H1 (cell line): ENCODE measurements at regions not wholly inside any gene's neighbourhood (a gene's known extent, or its start where the extent isn't known, plus 50 kb on each side); places are given as distances from the start of the nearest gene placed in this dataset.

Experiments
- CTCF ChIA-PET: fragments of 300-600 bp; sonication (Branson Sonifier 250); formaldehyde crosslinking; loops from one replicate; lab custom pipeline; 2021; ENCODE audit not compliant: partially characterized antibody; lab: Charles Lee
- POLR2A ChIA-PET: fragments of 300-600 bp; sonication (Branson Sonifier 250); formaldehyde crosslinking; loops from one replicate; lab custom pipeline; 2021; ENCODE audit warnings: inconsistent platforms; ENCODE audit not compliant: partially characterized antibody; lab: Charles Lee
- DNase-seq, 2 experiments: peaks; one replicate each; pipeline versions ENCODE4 v3.0.0 to v3.0.0-alpha.2; 2010 to 2022; ENCODE audit warnings: low spot score in 2 of 2, low read depth in 1 of 2, mixed read lengths in 1 of 2
- FAIRE-seq: peaks from 2 replicates; lab custom pipeline; 2011; peaks lifted over from hg19 to GRCh38; lab: Jason Lieb, UNC
- H2AFZ ChIP-seq: 2 replicates; pipeline ENCODE4 v1.8.1; 2012; ENCODE audit warnings: low read length, inconsistent platforms
- H2AK5ac ChIP-seq: 2 replicates; pipeline ENCODE4 v1.6.1; 2013; ENCODE audit warnings: low read depth, low read length
- H2BK120ac ChIP-seq: replicated peaks from 2 replicates; pipeline ENCODE3; 2013; ENCODE audit warnings: low read depth, low read length, inconsistent platforms
- H2BK12ac ChIP-seq: 2 replicates; pipeline ENCODE4 v1.6.1; 2013; ENCODE audit warnings: low read depth, low read length
- H2BK15ac ChIP-seq: 2 replicates; pipeline ENCODE4 v1.6.1; 2013; ENCODE audit warnings: low read length
- H2BK20ac ChIP-seq: 2 replicates; pipeline ENCODE4 v1.6.1; 2013; ENCODE audit warnings: low read length
- H2BK5ac ChIP-seq: 2 replicates; pipeline ENCODE4 v1.6.1; 2013; ENCODE audit warnings: low read depth, low read length
- H3K14ac ChIP-seq: 2 replicates; pipeline ENCODE4 v1.6.1; 2013; ENCODE audit warnings: inconsistent platforms; ENCODE audit not compliant: insufficient read length
- H3K18ac ChIP-seq: 2 replicates; pipeline ENCODE4 v1.6.1; 2013; ENCODE audit warnings: low read length; ENCODE audit errors: extremely low read depth
- H3K23ac ChIP-seq: 2 replicates; pipeline ENCODE4 v1.6.1; 2013; ENCODE audit warnings: inconsistent platforms; ENCODE audit not compliant: insufficient read length
- H3K23me2 ChIP-seq: 2 replicates; pipeline ENCODE4 v1.6.1; 2013; ENCODE audit warnings: low read depth, low read length
- H3K27ac ChIP-seq: 2 replicates; pipeline ENCODE4 v1.6.1; 2011; ENCODE audit warnings: low read depth, low read length, inconsistent platforms
- H3K27me3 ChIP-seq, 4 experiments: replicated peaks in 1 of 4; 1 replicate in 1 of 4; 2 replicates in 3 of 4; pipeline versions ENCODE4 v1.6.1 to v1.8.1; 2011 to 2013; ENCODE audit warnings: low read length in 3 of 4, mild to moderate bottlenecking in 3 of 4, inconsistent platforms in 2 of 4, mixed read lengths in 2 of 4, moderate library complexity in 1 of 4; ENCODE audit not compliant: control insufficient read depth in 3 of 4, insufficient read depth in 3 of 4; ENCODE audit errors: extremely low read depth in 1 of 4
- H3K36me3 ChIP-seq, 4 experiments: 2 replicates each; pipeline versions ENCODE4 v1.6.1 to v1.8.1; 2011 to 2013; ENCODE audit warnings: mild to moderate bottlenecking in 4 of 4, low read length in 3 of 4, moderate library complexity in 2 of 4, control low read depth in 1 of 4, inconsistent platforms in 1 of 4; ENCODE audit not compliant: insufficient read depth in 4 of 4, control insufficient read depth in 2 of 4
- H3K4ac ChIP-seq: replicated peaks from 2 replicates; pipeline ENCODE3; 2013; ENCODE audit warnings: low read length, low read depth, mixed read lengths, inconsistent platforms; ENCODE audit not compliant: insufficient read length
- H3K4me1 ChIP-seq, 4 experiments: replicated peaks in 1 of 4; 1 replicate in 1 of 4; 2 replicates in 3 of 4; pipeline versions ENCODE4 v1.6.1 to v1.8.1; 2011 to 2013; ENCODE audit warnings: low read length in 3 of 4, inconsistent platforms in 2 of 4, mixed read lengths in 1 of 4; ENCODE audit not compliant: insufficient read depth in 4 of 4, control insufficient read depth in 3 of 4
- H3K4me2 ChIP-seq, 2 experiments: 2 replicates each; pipeline versions ENCODE4 v1.6.1 to v1.8.1; 2011 to 2013; ENCODE audit warnings: low read depth in 2 of 2, low read length in 2 of 2, control low read depth in 1 of 2, inconsistent platforms in 1 of 2, mild to moderate bottlenecking in 1 of 2; ENCODE audit not compliant: insufficient read depth in 1 of 2
- H3K4me3 ChIP-seq, 4 experiments: fragments of 200-600, 300-600 bp in 1 of 4; sonication (generic), shearing (Covaris generic), sonication (Bioruptor Twin) in 1 of 4; 2 replicates each; pipeline versions ENCODE4 v1.5.1 to v1.8.1; 2011 to 2016; ENCODE audit warnings: low read length in 4 of 4, low read depth in 3 of 4, control low read depth in 2 of 4, inconsistent platforms in 2 of 4, mild to moderate bottlenecking in 2 of 4, mixed read lengths in 1 of 4, moderate library complexity in 1 of 4; ENCODE audit not compliant: insufficient read depth in 2 of 4; ENCODE audit errors: extremely low read depth in 1 of 4
- H3K56ac ChIP-seq: replicated peaks from 2 replicates; pipeline ENCODE3; 2013; ENCODE audit warnings: low read depth, mild to moderate bottlenecking, mixed read lengths, low read length, inconsistent platforms; ENCODE audit not compliant: insufficient read length
- H3K79me1 ChIP-seq: 2 replicates; pipeline ENCODE4 v1.6.1; 2013; ENCODE audit warnings: low read depth, low read length, control low read depth
- H3K79me2 ChIP-seq, 2 experiments: 2 replicates each; pipeline versions ENCODE4 v1.6.1 to v1.8.1; 2012 to 2013; ENCODE audit warnings: low read length in 2 of 2, mild to moderate bottlenecking in 2 of 2, inconsistent platforms in 1 of 2; ENCODE audit not compliant: insufficient read depth in 2 of 2, control insufficient read depth in 1 of 2
- H3K9ac ChIP-seq, 4 experiments: replicated peaks in 1 of 4; 1 replicate in 1 of 4; 2 replicates in 3 of 4; pipeline versions ENCODE4 v1.6.1 to v1.8.1; 2011 to 2013; ENCODE audit warnings: low read depth in 3 of 4, low read length in 3 of 4, control low read depth in 2 of 4, mild to moderate bottlenecking in 2 of 4, moderate library complexity in 2 of 4, inconsistent platforms in 1 of 4; ENCODE audit errors: extremely low read depth in 1 of 4
- H3K9me3 ChIP-seq, 2 experiments: 2 replicates each; pipeline versions ENCODE4 v1.6.1 to v1.8.1; 2012 to 2013; ENCODE audit warnings: mild to moderate bottlenecking in 2 of 2, moderate library complexity in 2 of 2, control low read depth in 1 of 2, inconsistent platforms in 1 of 2, low read depth in 1 of 2, low read length in 1 of 2, mixed read lengths in 1 of 2; ENCODE audit not compliant: insufficient read depth in 2 of 2
- H4K20me1 ChIP-seq, 2 experiments: replicated peaks in 1 of 2; 2 replicates each; pipeline versions ENCODE3 to v1.8.1; 2011 to 2013; ENCODE audit warnings: inconsistent platforms in 2 of 2, low read length in 2 of 2, mild to moderate bottlenecking in 1 of 2; ENCODE audit not compliant: insufficient read depth in 2 of 2, control insufficient read depth in 1 of 2
- H4K5ac ChIP-seq: 2 replicates; pipeline ENCODE4 v1.6.1; 2013; ENCODE audit warnings: low read length, low read depth, mixed read lengths, inconsistent platforms; ENCODE audit not compliant: insufficient read length
- H4K8ac ChIP-seq: 2 replicates; pipeline ENCODE4 v1.8.0; 2013; ENCODE audit warnings: mild to moderate bottlenecking, moderate library complexity, low read length, inconsistent platforms; ENCODE audit not compliant: insufficient read depth; ENCODE audit errors: extremely low read depth
- H4K91ac ChIP-seq: replicated peaks from 2 replicates; pipeline ENCODE3; 2013; ENCODE audit warnings: low read length, mixed read lengths, inconsistent platforms; ENCODE audit not compliant: insufficient read length
- CBX5 ChIP-seq: fragments of 300-800, 300-1000 bp; sonication (generic); IDR thresholded peaks from 2 replicates; pipeline ENCODE4 v1.7.1; 2016; ENCODE audit warnings: antibody characterized with exemption, low read length, low read depth
- CREB1 ChIP-seq: IDR thresholded peaks from 2 replicates; pipeline ENCODE4 v1.6.1; 2012; ENCODE audit warnings: inconsistent platforms
- EP300 ChIP-seq, 2 experiments: IDR thresholded peaks; 1 replicate in 1 of 2; 2 replicates in 1 of 2; pipeline ENCODE4 v1.6.1; 2011 to 2012; ENCODE audit warnings: low read depth in 2 of 2, low read length in 2 of 2, mild to moderate bottlenecking in 2 of 2, borderline replicate concordance in 1 of 2, inconsistent platforms in 1 of 2, moderate library complexity in 1 of 2
- HDAC6 ChIP-seq: IDR thresholded peaks from one replicate; pipeline ENCODE4 v1.7.1; 2012; ENCODE audit warnings: low read depth, mild to moderate bottlenecking, inconsistent platforms, low read length, moderate library complexity
- RFX5 ChIP-seq: IDR thresholded peaks from 2 replicates; pipeline ENCODE4 v1.6.1; 2011; ENCODE audit warnings: low read depth, low read length, improper control_type of control experiment, borderline replicate concordance
- RXRA ChIP-seq: IDR thresholded peaks from 2 replicates; pipeline ENCODE4 v1.6.1; 2011; ENCODE audit warnings: low read depth, mild to moderate bottlenecking, low read length, moderate library complexity; ENCODE audit not compliant: insufficient read depth
- SAP30 ChIP-seq: fragments of 300-600 bp; sonication (generic); IDR thresholded peaks from 2 replicates; pipeline ENCODE4 v1.7.1; 2012; ENCODE audit warnings: low read length, moderate library complexity, mild to moderate bottlenecking, inconsistent platforms; ENCODE audit not compliant: insufficient read depth, insufficient replicate concordance
- SIN3A ChIP-seq, 2 experiments: IDR thresholded peaks in 1 of 2; conservative IDR thresholded peaks in 1 of 2; 2 replicates each; pipeline ENCODE4 v1.6.1; 2011 to 2012; ENCODE audit warnings: low read length in 2 of 2, improper control_type of control experiment in 1 of 2, low read depth in 1 of 2, mild to moderate bottlenecking in 1 of 2
- SIX5 ChIP-seq: IDR thresholded peaks from 2 replicates; pipeline ENCODE4 v1.6.1; 2011; ENCODE audit warnings: mild to moderate bottlenecking, low read depth, low read length
- YY1 ChIP-seq: IDR thresholded peaks from 2 replicates; pipeline ENCODE4 v1.6.1; 2011; ENCODE audit warnings: low read depth, mild to moderate bottlenecking, low read length
- TF ChIP-seq, protein P1 (sequence below): IDR thresholded peaks from 2 replicates; pipeline ENCODE4 v1.6.1; 2011; ENCODE audit warnings: low read length, improper control_type of control experiment

DNA sequence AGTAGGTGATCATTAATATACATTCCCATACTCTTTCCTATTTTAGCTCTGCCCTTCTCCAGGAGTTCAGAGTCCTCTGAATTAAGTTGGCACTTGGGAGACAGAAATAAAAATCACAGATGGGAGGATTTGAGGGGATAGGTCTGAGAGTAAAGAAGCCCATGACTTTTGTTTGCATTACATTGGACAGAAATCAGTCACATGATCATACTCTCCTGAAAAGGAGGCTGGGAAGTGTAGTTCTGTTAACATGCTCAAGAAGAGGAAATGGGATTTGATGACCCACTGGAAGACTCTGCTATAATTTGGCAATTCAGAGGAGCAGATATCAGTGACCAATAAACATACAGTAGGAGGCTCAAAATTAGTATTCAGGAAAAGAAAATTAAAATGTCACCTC is 674.9 kb upstream of the C16orf82 start:
- Histone ChIP-seq H2AK5ac (no peak overlapping the region), H3K18ac (no peak overlapping the region), H3K9ac (no peak overlapping the region), H4K91ac (no peak overlapping the region), H2BK12ac (no peak overlapping the region), H3K4me1 (no peaks in the 10 kb centered on the region), H3K79me2 (no peaks in the 10 kb centered on the region), H3K23ac (no peak overlapping the region), H2AFZ (peak overlapping the region; percentile 80), H2BK120ac (no peak overlapping the region), H3K27ac (no peak overlapping the region), H4K5ac (no peak overlapping the region), H3K27me3 (no peaks in the 10 kb centered on the region; a peak in 1 of 7 replicates), H3K56ac (no peak overlapping the region), H3K4ac (no peak overlapping the region), H3K4me2 (no peak overlapping the region), H4K8ac (no peak overlapping the region), H2BK5ac (no peak overlapping the region), H3K36me3 (no peaks in the 10 kb centered on the region), H2BK15ac (no peak overlapping the region), H4K20me1 (no peaks in the 10 kb centered on the region), H3K14ac (no peak overlapping the region), H3K4me3 (no peak overlapping the region), H3K9me3 (no peaks in the 10 kb centered on the region), H2BK20ac (no peak overlapping the region), H3K23me2 (peaks cover 2% of the 10 kb centered on the region; the same call in 1 of the 2 replicates), H3K79me1 (no peaks in the 10 kb centered on the region)
- TF ChIP-seq SAP30 (no peak), EP300 (IDR thresholded peaks at IDR 0.05; ENCODE audit: borderline replicate concordance in 1 of 2, low read depth in 2 of 2, low read length in 2 of 2) (no peak), SIN3A (conservative IDR thresholded peaks at IDR 0.05 in 1 of 2, IDR thresholded peaks at IDR 0.05 in 1 of 2; ENCODE audit: low read depth in 1 of 2, low read length in 2 of 2) (no peak), YY1 (no peak), CBX5 (no peak), CREB1 (no peak), RXRA (no peak), RFX5 (no peak), SIX5 (peak; percentile 64), HDAC6 (no peak)
- TF ChIP-seq, protein P1, sequence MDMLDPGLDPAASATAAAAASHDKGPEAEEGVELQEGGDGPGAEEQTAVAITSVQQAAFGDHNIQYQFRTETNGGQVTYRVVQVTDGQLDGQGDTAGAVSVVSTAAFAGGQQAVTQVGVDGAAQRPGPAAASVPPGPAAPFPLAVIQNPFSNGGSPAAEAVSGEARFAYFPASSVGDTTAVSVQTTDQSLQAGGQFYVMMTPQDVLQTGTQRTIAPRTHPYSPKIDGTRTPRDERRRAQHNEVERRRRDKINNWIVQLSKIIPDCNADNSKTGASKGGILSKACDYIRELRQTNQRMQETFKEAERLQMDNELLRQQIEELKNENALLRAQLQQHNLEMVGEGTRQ = peak; percentile 69
- ChIA-PET POLR2A (no interaction called here), CTCF (no interaction called here)
- FAIRE-seq = peak; percentile 39
- DNase-seq = no peak
